HCT116 (cell line): ENCODE measurements at regions not wholly inside any gene's neighbourhood (a gene's known extent, or its start where the extent isn't known, plus 50 kb on each side); places are given as distances from the start of the nearest gene placed in this dataset.

Experiments
- ATAC-seq: fragments of 200-7000 bp; cut with Tn5 transposase; 2 replicates; pipeline ENCODE4 v1.9.1; 2020; ENCODE audit warnings: mild to moderate bottlenecking, moderate library complexity
- BruUV-seq: library from RNA; stranded (reverse); fragments of 400-500 nt; replicated peaks from 2 replicates; lab custom pipeline; 2021; lab: Mats Ljungman, UMichigan
- CTCF ChIA-PET: fragments of 300-600 bp; sonication (Branson Sonifier 250); formaldehyde crosslinking; loops from one replicate; lab custom pipeline; 2021; ENCODE audit warnings: antibody characterized with exemption; lab: Charles Lee
- POLR2A ChIA-PET: fragments of 300-600, 350-600 bp; sonication (Branson Sonifier 250); formaldehyde crosslinking; loops from one replicate; lab custom pipeline; 2021; ENCODE audit warnings: antibody characterized with exemption; lab: Charles Lee
- RAD21 ChIA-PET, 2 experiments: fragments of 300-600 bp; sonication (Branson Sonifier 250); formaldehyde crosslinking; loops; one replicate each; lab custom pipeline; 2023; ENCODE audit warnings: low total read pairs in 2 of 2; ENCODE audit not compliant: uncharacterized antibody in 2 of 2, unreplicated experiment in 2 of 2, low non-redundant PET in 1 of 2; lab: Charles Lee
- DNase-seq: peaks from one replicate; pipeline ENCODE4 v3.0.0-alpha.2; 2010; ENCODE audit warnings: low read depth, low spot score
- H2AFZ ChIP-seq: fragments of 200-600 bp; shearing (Covaris generic), sonication (generic); 2 replicates; pipeline ENCODE4 v1.6.1; 2017; ENCODE audit warnings: low read depth, mixed run types, mixed read lengths, antibody characterized with exemption, low read length; ENCODE audit not compliant: poor library complexity, severe bottlenecking
- H3K27ac ChIP-seq: 2 replicates; pipeline ENCODE4 v1.5.1; 2012; ENCODE audit warnings: low read depth, low read length
- H3K27me3 ChIP-seq: fragments of 200-600 bp; sonication (generic); 2 replicates; pipeline ENCODE4 v1.6.1; 2016; ENCODE audit warnings: mixed run types, low read length, mixed read lengths; ENCODE audit not compliant: insufficient read depth
- H3K36me3 ChIP-seq, 2 experiments: fragments of 200-500 bp in 1 of 2; fragments of 200-600 bp in 1 of 2; sonication (Bioruptor generic) in 1 of 2; sonication (generic) in 1 of 2; 2 replicates each; pipeline versions ENCODE4 v1.5.1 to v1.6.1; 2014 to 2016; ENCODE audit warnings: low read length in 2 of 2, inconsistent platforms in 1 of 2, mixed read lengths in 1 of 2, mixed run types in 1 of 2; ENCODE audit not compliant: insufficient read depth in 2 of 2, control insufficient read depth in 1 of 2
- H3K4me1 ChIP-seq, 2 experiments: fragments of 200-600 bp in 1 of 2; sonication (generic) in 1 of 2; 2 replicates each; pipeline versions ENCODE4 v1.5.1 to v1.6.1; 2012 to 2017; ENCODE audit warnings: low read length in 2 of 2, inconsistent platforms in 1 of 2, mild to moderate bottlenecking in 1 of 2, mixed read lengths in 1 of 2, mixed run types in 1 of 2, moderate library complexity in 1 of 2; ENCODE audit not compliant: insufficient read depth in 2 of 2, control insufficient read depth in 1 of 2
- H3K4me2 ChIP-seq: fragments of 200-600 bp; sonication (generic); 2 replicates; pipeline ENCODE4 v1.6.1; 2017; ENCODE audit warnings: mixed run types, low read length, mixed read lengths
- H3K4me3 ChIP-seq, 2 experiments: fragments of 200-600 bp in 1 of 2; sonication (generic) in 1 of 2; replicated peaks in 1 of 2; 2 replicates each; pipeline ENCODE4 v1.5.1; 2011 to 2016; ENCODE audit warnings: low read length in 2 of 2, control low read depth in 1 of 2, low read depth in 1 of 2, mild to moderate bottlenecking in 1 of 2, mixed read lengths in 1 of 2, mixed run types in 1 of 2
- H3K79me2 ChIP-seq: fragments of 200-600 bp; sonication (generic); 2 replicates; pipeline ENCODE4 v1.6.1; 2017; ENCODE audit warnings: mild to moderate bottlenecking, mixed run types, low read length, moderate library complexity, mixed read lengths; ENCODE audit not compliant: insufficient read depth
- H3K9ac ChIP-seq: fragments of 200-600 bp; sonication (generic); 2 replicates; pipeline ENCODE4 v1.6.1; 2016; ENCODE audit warnings: low read length, mixed read lengths
- H3K9me2 ChIP-seq: fragments of 200-600 bp; sonication (generic), shearing (Covaris generic); 2 replicates; pipeline ENCODE4 v1.6.1; 2017; ENCODE audit warnings: mixed run types, mild to moderate bottlenecking, moderate library complexity; ENCODE audit not compliant: insufficient read depth
- H3K9me3 ChIP-seq, 2 experiments: fragments of 200-500 bp in 1 of 2; fragments of 200-600 bp in 1 of 2; sonication (Bioruptor generic) in 1 of 2; sonication (generic) in 1 of 2; 2 replicates each; pipeline ENCODE4 v1.6.1; 2014 to 2017; ENCODE audit warnings: low read length in 2 of 2, mixed read lengths in 2 of 2, inconsistent platforms in 1 of 2, low read depth in 1 of 2, mild to moderate bottlenecking in 1 of 2, mixed run types in 1 of 2, moderate library complexity in 1 of 2; ENCODE audit not compliant: control insufficient read depth in 1 of 2, insufficient read depth in 1 of 2
- H4K20me1 ChIP-seq: fragments of 200-600 bp; sonication (generic), shearing (Covaris generic); 2 replicates; pipeline ENCODE4 v1.6.1; 2017; ENCODE audit warnings: mixed run types, mild to moderate bottlenecking, moderate library complexity; ENCODE audit not compliant: insufficient read depth
- CBX3 ChIP-seq: IDR thresholded peaks from 2 replicates; pipeline ENCODE4 v1.6.1; 2012; ENCODE audit warnings: low read depth
- CEBPB ChIP-seq: IDR thresholded peaks from 2 replicates; pipeline ENCODE4 v1.6.1; 2012; ENCODE audit warnings: low read depth
- EGR1 ChIP-seq: IDR thresholded peaks from 2 replicates; pipeline ENCODE4 v1.6.1; 2012; ENCODE audit warnings: low read depth
- ELF1 ChIP-seq: IDR thresholded peaks from 2 replicates; pipeline ENCODE4 v1.6.1; 2012; ENCODE audit warnings: low read depth, borderline replicate concordance
- EZH2phosphoT487 ChIP-seq: fragments of 200-600 bp; IDR thresholded peaks from 2 replicates; pipeline ENCODE4 v1.6.1; 2018; ENCODE audit warnings: antibody characterized with exemption, borderline replicate concordance
- FOSL1 ChIP-seq: IDR thresholded peaks from 2 replicates; pipeline ENCODE4 v1.6.1; 2012; ENCODE audit warnings: low read depth
- JUND ChIP-seq: IDR thresholded peaks from 2 replicates; pipeline ENCODE4 v1.6.1; 2012
- MAX ChIP-seq: IDR thresholded peaks from 2 replicates; pipeline ENCODE4 v1.6.1; 2012
- POLR2A ChIP-seq: IDR thresholded peaks from 2 replicates; pipeline ENCODE4 v1.7.0; 2011; ENCODE audit warnings: borderline replicate concordance; ENCODE audit not compliant: insufficient read depth, insufficient read length; ENCODE audit errors: extremely low read depth
- POLR2AphosphoS5 ChIP-seq: IDR thresholded peaks from 2 replicates; pipeline ENCODE4 v1.6.1; 2011; ENCODE audit warnings: mild to moderate bottlenecking, low read depth, low read length, moderate library complexity
- RAD21 ChIP-seq: IDR thresholded peaks from 2 replicates; pipeline ENCODE4 v1.6.1; 2012; ENCODE audit warnings: low read depth, mild to moderate bottlenecking
- SIN3A ChIP-seq: IDR thresholded peaks from 2 replicates; pipeline ENCODE4 v1.6.1; 2012; ENCODE audit warnings: low read depth
- SP1 ChIP-seq: IDR thresholded peaks from 2 replicates; pipeline ENCODE4 v1.6.1; 2012; ENCODE audit warnings: low read depth
- SRF ChIP-seq: IDR thresholded peaks from 2 replicates; pipeline ENCODE4 v1.6.1; 2012; ENCODE audit warnings: low read depth
- TCF7L2 ChIP-seq: IDR thresholded peaks from 2 replicates; pipeline ENCODE4 v1.7.0; 2011; ENCODE audit warnings: borderline replicate concordance, inconsistent platforms; ENCODE audit not compliant: insufficient read depth, insufficient read length; ENCODE audit errors: extremely low read depth
- ZFX ChIP-seq: fragments of 450-650 bp; IDR thresholded peaks from 2 replicates; pipeline ENCODE4 v1.6.1; 2017
- ZNF274 ChIP-seq: fragments of 200-500 bp; sonication (Bioruptor generic); IDR thresholded peaks from 2 replicates; pipeline ENCODE4 v1.6.1; 2014; ENCODE audit warnings: mild to moderate bottlenecking, low read depth, low read length, inconsistent platforms
- intact Hi-C: fragments of 100-400 bp; cut with micrococcal nuclease; formaldehyde crosslinking; loops from 2 replicates; pipeline ENCODE4 v1.10.0; 2022
- TF ChIP-seq, protein P1 (sequence below): IDR thresholded peaks from 2 replicates; pipeline ENCODE4 v1.6.1; 2012
- TF ChIP-seq, protein P2 (sequence below): IDR thresholded peaks from 2 replicates; pipeline ENCODE4 v1.6.1; 2012; ENCODE audit warnings: low read depth

- TF ChIP-seq, protein P1, sequence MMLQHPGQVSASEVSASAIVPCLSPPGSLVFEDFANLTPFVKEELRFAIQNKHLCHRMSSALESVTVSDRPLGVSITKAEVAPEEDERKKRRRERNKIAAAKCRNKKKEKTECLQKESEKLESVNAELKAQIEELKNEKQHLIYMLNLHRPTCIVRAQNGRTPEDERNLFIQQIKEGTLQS, result no peak
- TF ChIP-seq TCF7L2, result no peak
- no peak for TF ChIP-seq FOSL1
Observed at GRCh38 chr9:80507611-80508010, 935.8 kb downstream of the TLE4 start (continued).

DNA sequence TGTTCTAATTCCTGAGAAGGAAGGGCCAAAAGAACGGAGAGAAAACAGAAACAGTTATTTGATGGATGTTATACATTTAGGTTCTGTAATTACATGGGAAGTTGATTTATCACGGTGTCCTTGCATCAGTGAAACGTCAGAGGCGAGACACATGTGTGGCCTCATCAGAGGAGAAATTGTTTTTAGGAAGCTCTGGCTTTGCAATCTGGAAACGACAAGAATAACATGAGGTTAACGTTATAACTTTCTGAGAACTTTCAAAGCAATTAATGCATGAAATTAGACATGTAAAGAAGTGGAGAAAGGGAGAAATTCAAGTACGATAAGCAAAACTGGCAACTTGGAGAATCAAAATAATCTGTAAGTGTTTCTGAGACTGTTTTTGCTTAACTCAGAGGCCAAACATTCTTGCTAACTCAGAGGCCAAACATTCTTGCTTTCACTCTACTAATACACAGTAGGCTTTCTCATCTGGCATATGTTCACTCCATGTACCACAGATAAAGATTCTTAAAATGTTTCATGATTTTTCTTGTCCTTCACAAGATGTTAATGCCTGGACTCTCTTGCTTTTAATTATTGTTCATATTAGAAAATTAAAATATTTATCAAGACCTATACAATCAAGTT lies 933.0 kb downstream of the TLE4 start:
- Histone ChIP-seq H4K20me1 (no peaks in the 10 kb centered on the region), H3K27me3 (no peaks in the 10 kb centered on the region), H3K36me3 (no peaks in the 10 kb centered on the region), H3K9ac (no peak overlapping the region), H3K79me2 (no peaks in the 10 kb centered on the region), H3K27ac (no peak overlapping the region), H3K4me3 (no peak overlapping the region), H3K9me3 (peaks cover 3 to 9% of the 10 kb centered on the region in 2 experiments; a peak in 2 of 4 replicates), H3K4me2 (no peak overlapping the region), H3K4me1 (no peaks in the 10 kb centered on the region), H3K9me2 (no peaks in the 10 kb centered on the region), H2AFZ (no peak overlapping the region)
- DNase-seq (no peak), ATAC-seq (no peak)
- CTCF ChIA-PET, result no interaction called here
- POLR2A ChIA-PET, result no interaction called here
- TF ChIP-seq CEBPB (no peak), ZFX (no peak), EZH2phosphoT487 (no peak), POLR2AphosphoS5 (no peak), ELF1 (no peak), TCF7L2 (no peak), SRF (no peak), SP1 (no peak), CBX3 (no peak), RAD21 (no peak), MAX (no peak), EGR1 (no peak), ZNF274 (no peak), JUND (no peak), SIN3A (no peak), FOSL1 (no peak), POLR2A (no peak)
- TF ChIP-seq, protein P1, result no peak
- TF ChIP-seq, protein P2, sequence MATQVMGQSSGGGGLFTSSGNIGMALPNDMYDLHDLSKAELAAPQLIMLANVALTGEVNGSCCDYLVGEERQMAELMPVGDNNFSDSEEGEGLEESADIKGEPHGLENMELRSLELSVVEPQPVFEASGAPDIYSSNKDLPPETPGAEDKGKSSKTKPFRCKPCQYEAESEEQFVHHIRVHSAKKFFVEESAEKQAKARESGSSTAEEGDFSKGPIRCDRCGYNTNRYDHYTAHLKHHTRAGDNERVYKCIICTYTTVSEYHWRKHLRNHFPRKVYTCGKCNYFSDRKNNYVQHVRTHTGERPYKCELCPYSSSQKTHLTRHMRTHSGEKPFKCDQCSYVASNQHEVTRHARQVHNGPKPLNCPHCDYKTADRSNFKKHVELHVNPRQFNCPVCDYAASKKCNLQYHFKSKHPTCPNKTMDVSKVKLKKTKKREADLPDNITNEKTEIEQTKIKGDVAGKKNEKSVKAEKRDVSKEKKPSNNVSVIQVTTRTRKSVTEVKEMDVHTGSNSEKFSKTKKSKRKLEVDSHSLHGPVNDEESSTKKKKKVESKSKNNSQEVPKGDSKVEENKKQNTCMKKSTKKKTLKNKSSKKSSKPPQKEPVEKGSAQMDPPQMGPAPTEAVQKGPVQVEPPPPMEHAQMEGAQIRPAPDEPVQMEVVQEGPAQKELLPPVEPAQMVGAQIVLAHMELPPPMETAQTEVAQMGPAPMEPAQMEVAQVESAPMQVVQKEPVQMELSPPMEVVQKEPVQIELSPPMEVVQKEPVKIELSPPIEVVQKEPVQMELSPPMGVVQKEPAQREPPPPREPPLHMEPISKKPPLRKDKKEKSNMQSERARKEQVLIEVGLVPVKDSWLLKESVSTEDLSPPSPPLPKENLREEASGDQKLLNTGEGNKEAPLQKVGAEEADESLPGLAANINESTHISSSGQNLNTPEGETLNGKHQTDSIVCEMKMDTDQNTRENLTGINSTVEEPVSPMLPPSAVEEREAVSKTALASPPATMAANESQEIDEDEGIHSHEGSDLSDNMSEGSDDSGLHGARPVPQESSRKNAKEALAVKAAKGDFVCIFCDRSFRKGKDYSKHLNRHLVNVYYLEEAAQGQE, result no peak
- RAD21 ChIA-PET, result no interaction called here
- intact Hi-C loops, result no loop called here
- no TSS peak for BruUV-seq
